Endothelial cell of umbilical vein (primary cell): ENCODE measurements at regions not wholly inside any gene's neighbourhood (a gene's known extent, or its start where the extent isn't known, plus 50 kb on each side); places are given as distances from the start of the nearest gene placed in this dataset.

Experiments
- CTCF ChIP-seq, 2 donors: IDR thresholded peaks; 1 replicate in 1 of 2; 2 replicates in 1 of 2; pipeline ENCODE4 v1.5.1; 2011; ENCODE audit warnings: low read length in 2 of 2, mild to moderate bottlenecking in 2 of 2, moderate library complexity in 2 of 2, control low read depth in 1 of 2, inconsistent platforms in 1 of 2, low read depth in 1 of 2; ENCODE audit not compliant: insufficient read depth in 1 of 2; ENCODE audit errors: extremely low read depth in 1 of 2
- FOS ChIP-seq: IDR thresholded peaks from 2 replicates; pipeline ENCODE4 v1.6.1; 2011; ENCODE audit warnings: mild to moderate bottlenecking, low read length, moderate library complexity, borderline replicate concordance; ENCODE audit not compliant: insufficient read depth
- POLR2A ChIP-seq: IDR thresholded peaks from 2 replicates; pipeline ENCODE4 v1.6.1; 2012; ENCODE audit warnings: low read depth, mild to moderate bottlenecking, control low read depth, low read length
- POLR2AphosphoS5 ChIP-seq: IDR thresholded peaks from 2 replicates; pipeline ENCODE4 v1.6.1; 2012; ENCODE audit warnings: low read depth, mild to moderate bottlenecking, control low read depth, low read length, moderate library complexity; ENCODE audit not compliant: insufficient read depth

GRCh38 chr1:30256911-30257310 is 466.5 kb downstream of the MATN1 start:
- no peak for TF ChIP-seq POLR2AphosphoS5
- TF ChIP-seq CTCF (IDR thresholded peaks at IDR 0.05; ENCODE audit: extremely low read depth in 1 of 2, insufficient read depth in 1 of 2, low read depth in 1 of 2, low read length in 2 of 2) = no peak
- no peak for TF ChIP-seq POLR2A
- TF ChIP-seq FOS = no peak
